ENCODE measurements at regions not wholly inside any gene's neighbourhood (a gene's known extent, or its start where the extent isn't known, plus 50 kb on each side); places are given as distances from the start of the nearest gene placed in this dataset.
"Not testable (repeated sequence)": the region's sequence is repeated elsewhere in the genome, so short reads cannot be mapped to it uniquely, and the experiment has no call there.

DNA sequence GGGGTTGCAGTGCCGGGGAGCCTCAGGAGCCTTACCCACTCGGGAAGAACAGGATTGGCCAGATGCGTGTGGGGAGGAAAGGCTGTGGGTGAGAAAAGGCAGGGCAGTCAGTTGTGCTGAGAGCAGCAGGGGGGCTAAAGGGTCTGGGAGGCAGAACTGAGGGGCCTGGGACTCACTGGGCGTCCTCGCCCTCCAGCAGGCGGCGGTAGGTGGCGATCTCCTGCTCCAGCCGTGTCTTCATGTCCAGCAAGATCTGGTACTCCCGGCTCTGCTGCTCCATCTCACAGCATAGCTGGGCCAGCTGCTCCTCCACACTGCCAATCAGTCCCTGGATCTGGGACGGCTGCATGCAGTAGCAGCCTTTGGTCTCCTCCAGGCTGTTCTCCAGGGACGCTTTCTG, 140.2 kb downstream of the CCDC144A start:
- TF ChIP-seq CTCF, POLR2AphosphoS5 (IDR thresholded peaks at IDR 0.05): not testable (repeated sequence)

Measured in upper lobe of left lung (tissue), 4 donors.